Epidermal melanocyte (primary cell): ENCODE measurements at regions not wholly inside any gene's neighbourhood (a gene's known extent, or its start where the extent isn't known, plus 50 kb on each side); places are given as distances from the start of the nearest gene placed in this dataset.

Experiments used
- DNase-seq: peaks from one replicate; pipeline ENCODE4 v3.0.0; 2011; ENCODE audit warnings: low spot score; ENCODE audit not compliant: insufficient read length

- DNase-seq: no peak
These were observed 323.4 kb downstream of the CDC14C start for GRCh38 chr7:49247759-49248158.

DNA sequence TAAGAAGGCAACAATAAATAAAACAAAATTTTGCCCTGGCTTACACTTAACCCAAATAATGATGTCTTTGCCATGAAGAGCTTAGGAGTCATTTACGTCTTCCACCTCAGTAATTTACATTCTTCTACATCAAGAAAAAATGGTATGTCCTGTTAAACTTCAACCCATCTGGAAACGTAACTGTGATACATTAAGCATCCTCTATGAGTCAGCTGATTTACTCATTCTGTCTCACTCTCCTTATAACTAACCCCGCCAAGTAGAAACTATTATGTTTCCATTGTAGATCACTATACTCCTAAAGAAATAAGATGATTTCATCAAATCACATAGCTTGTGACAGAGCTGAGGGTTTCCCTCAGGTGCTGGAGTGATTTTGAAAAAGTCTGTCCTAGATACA, 330.7 kb downstream of the CDC14C start:
- no peak for DNase-seq

- no peak for DNase-seq
These were observed 336.2 kb downstream of the CDC14C start for GRCh38 chr7:49260538-49260937.

- no peak for DNase-seq
These were observed 337.6 kb downstream of the CDC14C start for GRCh38 chr7:49261928-49262327.

GRCh38 chr7:49264530-49264929, 340.2 kb downstream of the CDC14C start:
- DNase-seq: no peak

DNA sequence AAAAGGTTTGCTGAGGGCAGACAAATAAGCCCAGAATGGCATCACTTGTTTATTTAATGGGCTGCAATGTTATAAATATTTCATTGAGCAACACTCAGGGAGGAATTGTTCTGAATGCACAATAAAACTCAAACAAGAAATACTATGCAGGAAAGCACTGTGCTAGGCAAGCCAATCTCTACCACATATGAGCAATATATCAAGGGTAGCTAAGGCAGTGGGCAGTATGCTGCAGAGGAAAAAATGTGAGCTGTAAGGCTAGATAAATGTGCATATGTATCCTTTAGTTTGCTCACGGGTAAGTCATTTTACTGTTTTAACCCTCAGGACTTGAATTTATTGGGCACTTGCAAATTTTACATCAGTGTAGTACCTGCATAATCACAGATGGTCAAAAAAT, 349.6 kb downstream of the CDC14C start:
- no peak for DNase-seq

DNA sequence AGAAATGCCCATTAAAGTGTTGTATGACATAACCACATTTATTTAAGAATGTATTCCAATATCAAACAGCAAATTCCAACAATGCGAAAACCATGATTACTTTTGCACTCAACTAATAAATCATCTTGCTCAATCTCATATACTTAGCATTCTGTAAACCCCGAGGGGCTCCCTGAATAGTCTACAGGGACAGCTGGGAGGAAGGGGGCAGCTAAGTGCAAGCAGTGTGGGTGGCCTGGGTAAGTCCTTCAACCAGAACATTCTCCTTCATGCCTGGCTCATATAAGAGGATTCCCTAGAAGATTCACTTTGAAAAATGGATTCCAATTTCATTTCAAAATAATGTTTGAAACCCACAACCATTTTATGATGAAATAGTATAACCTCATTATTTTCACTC, 355.5 kb downstream of the CDC14C start:
- DNase-seq: no peak

DNA sequence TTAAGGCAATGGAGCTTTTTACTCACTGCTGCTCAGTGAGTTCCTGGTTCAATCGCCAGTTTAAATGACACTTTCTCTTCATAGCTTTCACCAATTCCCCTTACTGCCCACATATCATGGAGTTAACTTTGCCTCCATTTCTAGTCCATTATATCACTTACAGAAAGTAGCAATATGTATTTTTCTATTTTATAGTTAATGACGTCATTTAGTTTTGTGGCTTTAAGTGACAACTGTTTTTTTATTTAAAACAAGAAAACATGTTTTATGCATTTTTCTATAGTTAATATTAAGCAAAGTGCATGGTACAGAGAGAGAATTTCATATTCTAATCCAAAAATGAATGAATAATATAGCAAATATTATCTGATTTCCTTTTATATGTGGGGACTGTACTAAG, 363.3 kb downstream of the CDC14C start:
- DNase-seq: no peak

GRCh38 chr7:49294611-49295010, 370.3 kb downstream of the CDC14C start:
- no peak for DNase-seq

GRCh38 chr7:49295146-49295545, 370.8 kb downstream of the CDC14C start:
- no peak for DNase-seq

DNA sequence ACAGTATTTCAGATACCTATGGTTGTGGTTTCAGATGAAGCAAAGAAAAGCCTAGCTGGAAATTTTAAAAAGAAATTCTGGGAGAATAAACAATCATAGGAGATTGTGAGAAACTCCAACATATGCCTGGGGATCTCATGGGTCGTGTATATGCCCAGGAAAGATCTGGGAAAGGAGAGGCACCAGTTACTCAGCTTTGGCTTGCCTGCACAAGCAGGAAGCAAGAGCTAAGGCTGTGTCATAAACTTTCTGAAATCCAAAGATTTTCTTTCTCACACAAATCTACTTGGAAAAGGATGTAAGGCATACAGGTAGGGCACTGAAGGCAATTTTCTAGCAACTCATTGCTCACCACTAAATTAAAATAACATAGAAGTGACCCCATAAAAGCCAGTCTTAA, 373.6 kb downstream of the CDC14C start:
- DNase-seq: no peak

DNA sequence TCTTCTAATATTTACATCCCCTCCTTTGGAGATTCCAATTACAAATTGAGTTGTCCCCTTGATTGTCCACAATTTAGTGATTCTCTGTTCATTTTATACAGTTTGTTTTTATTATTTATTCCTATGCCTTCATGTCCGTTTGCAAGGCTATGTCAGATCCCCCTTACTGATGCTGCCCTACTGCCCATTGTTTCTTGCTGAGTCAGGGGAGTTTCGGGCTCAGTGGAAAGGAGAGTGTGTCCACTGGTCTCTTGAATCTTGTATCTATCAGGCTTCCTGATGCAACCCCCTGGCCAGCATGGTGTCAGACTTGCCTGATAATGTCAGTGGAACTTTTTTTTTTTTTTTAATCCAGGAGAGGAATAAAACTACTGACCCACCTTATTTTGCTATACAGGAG, 384.4 kb downstream of the CDC14C start:
- DNase-seq: no peak

- DNase-seq: no peak
These were observed 395.7 kb downstream of the CDC14C start for GRCh38 chr7:49320083-49320482.

GRCh38 chr7:49321843-49322242, 397.5 kb downstream of the CDC14C start:
- no peak for DNase-seq

DNA sequence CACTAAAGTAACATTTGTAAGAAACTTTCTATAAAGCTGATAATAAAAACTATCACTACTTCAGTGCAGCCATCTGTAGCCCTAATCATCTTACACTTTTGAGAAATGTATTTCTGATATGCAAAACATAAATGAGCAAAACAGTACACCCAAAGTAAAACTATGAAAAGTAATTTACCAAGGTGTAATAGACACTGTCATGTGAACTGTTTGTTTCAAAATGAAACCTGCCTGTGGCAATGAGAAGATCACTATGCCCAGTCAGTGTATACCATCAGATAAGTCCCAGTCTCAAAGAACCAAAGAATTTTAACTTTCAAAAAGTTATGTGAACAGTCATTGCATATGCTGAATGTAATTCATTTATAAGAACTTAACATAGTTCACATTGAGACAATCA, 398.1 kb downstream of the CDC14C start:
- no peak for DNase-seq

- no peak for DNase-seq
These were observed 399.7 kb downstream of the CDC14C start for GRCh38 chr7:49324040-49324439.

DNA sequence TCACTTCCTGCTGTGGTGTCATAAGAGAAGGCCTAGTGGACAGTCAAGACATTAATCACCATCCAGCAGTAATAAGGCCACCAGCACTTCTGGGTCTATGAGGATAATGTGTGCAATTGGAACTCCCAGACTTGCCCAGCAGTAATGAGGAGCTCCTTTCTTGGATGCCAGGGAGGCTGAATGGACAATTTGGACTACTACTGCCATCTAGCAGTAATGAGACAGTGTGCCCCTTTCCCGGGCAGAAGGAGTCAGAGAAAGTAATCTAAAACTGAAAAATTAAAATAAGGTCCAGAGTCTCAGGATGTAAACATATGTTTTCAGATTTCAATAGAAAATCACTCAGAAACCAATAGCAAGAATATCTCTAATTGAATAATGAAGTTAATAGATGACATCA, 400.4 kb downstream of the CDC14C start:
- DNase-seq: no peak

DNA sequence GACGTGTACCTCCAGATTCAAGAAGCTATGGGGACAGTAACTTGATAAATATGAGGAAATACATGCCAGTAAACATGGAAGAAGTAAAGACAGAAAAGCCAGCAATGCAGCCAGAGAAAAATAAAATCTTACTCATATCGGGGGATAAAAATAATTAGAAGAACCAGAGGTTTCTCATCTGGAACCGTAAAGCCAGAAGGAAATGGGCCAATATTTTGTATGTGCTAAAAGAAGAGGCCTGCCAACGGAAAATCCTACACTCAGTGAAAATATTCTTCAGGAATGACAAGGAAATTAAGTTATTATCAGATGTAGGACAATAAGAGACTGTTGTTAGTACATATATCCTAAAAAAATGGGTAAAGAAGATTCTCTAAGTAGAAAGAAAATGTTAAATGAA, 401.2 kb downstream of the CDC14C start:
- no peak for DNase-seq

- no peak for DNase-seq
These were observed 402.8 kb downstream of the CDC14C start for GRCh38 chr7:49327155-49327554.

GRCh38 chr7:49333180-49333881, 409.0 kb downstream of the CDC14C start:
- DNase-seq: no peak

GRCh38 chr7:49341849-49342248, 417.5 kb downstream of the CDC14C start:
- DNase-seq: no peak

DNA sequence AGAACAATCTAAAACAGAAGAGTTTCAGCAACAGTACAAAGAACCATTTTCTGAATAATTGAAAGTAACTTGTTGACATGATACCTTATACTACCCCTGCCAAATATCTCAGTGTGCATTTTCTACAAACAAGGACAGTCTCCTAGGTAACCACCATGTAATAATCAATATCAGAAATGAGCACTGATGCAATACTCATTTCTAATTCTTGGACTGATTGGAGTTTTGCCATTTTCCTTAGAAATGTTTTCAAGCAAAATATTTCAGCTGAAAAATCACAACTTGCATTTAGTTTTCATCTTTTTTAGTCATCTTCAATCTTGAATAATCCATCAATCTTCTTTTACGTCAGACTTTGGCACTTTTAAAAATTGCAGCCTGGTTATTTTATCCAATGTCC, 420.2 kb downstream of the CDC14C start:
- DNase-seq: no peak

GRCh38 chr7:49346195-49346899, 422.0 kb downstream of the CDC14C start:
- no peak for DNase-seq
